GM19324 (cell line): ENCODE measurements at regions not wholly inside any gene's neighbourhood (a gene's known extent, or its start where the extent isn't known, plus 50 kb on each side); places are given as distances from the start of the nearest gene placed in this dataset.
"Not testable (repeated sequence)": the region's sequence is repeated elsewhere in the genome, so short reads cannot be mapped to it uniquely, and the experiment has no call there.

Source experiments
- ATAC-seq: cut with Tn5 transposase; IDR thresholded peaks from one replicate; pipeline ENCODE4 v1.9.1; 2021; ENCODE audit warnings: mild to moderate bottlenecking, moderate library complexity; ENCODE audit not compliant: unreplicated experiment, low FRiP score

- no peak for ATAC-seq
Observed at GRCh38 chr16:85202051-85202601, 89.9 kb upstream of the CIBAR2 start.

- ATAC-seq: no peak
Observed at GRCh38 chr16:85202631-85203461, 90.6 kb upstream of the CIBAR2 start.

GRCh38 chr16:85203462-85203813 lies 91.2 kb upstream of the CIBAR2 start:
- ATAC-seq: no peak

GRCh38 chr16:85204242-85205010 lies 92.2 kb upstream of the CIBAR2 start:
- ATAC-seq: no peak

GRCh38 chr16:85205257-85205656 lies 93.0 kb upstream of the CIBAR2 start:
- not testable (repeated sequence) for ATAC-seq

- no peak for ATAC-seq
Observed at GRCh38 chr16:85205747-85206471, 93.6 kb upstream of the CIBAR2 start.

- ATAC-seq: no peak
Observed at GRCh38 chr16:85206472-85207356, 94.4 kb upstream of the CIBAR2 start.

- ATAC-seq: no peak
Observed at GRCh38 chr16:85207357-85207921, 95.2 kb upstream of the CIBAR2 start.

- no peak for ATAC-seq
Observed at GRCh38 chr16:85208181-85208580, 95.9 kb upstream of the CIBAR2 start.

GRCh38 chr16:85208643-85209520 lies 96.6 kb upstream of the CIBAR2 start:
- no peak for ATAC-seq

GRCh38 chr16:85209526-85210121 lies 97.4 kb upstream of the CIBAR2 start:
- no peak for ATAC-seq

GRCh38 chr16:85210423-85211169 lies 98.3 kb upstream of the CIBAR2 start:
- no peak for ATAC-seq

GRCh38 chr16:85211271-85211801 lies 99.1 kb upstream of the CIBAR2 start:
- no peak for ATAC-seq

- ATAC-seq: no peak
Observed at GRCh38 chr16:85213926-85214675, 101.8 kb upstream of the CIBAR2 start.

GRCh38 chr16:85215478-85216118 lies 103.3 kb upstream of the CIBAR2 start:
- no peak for ATAC-seq
